ENCODE measurements at regions not wholly inside any gene's neighbourhood (a gene's known extent, or its start where the extent isn't known, plus 50 kb on each side); places are given as distances from the start of the nearest gene placed in this dataset.

- Histone ChIP-seq H3K27me3 (ENCODE audit: control insufficient read depth, extremely low read depth, insufficient read depth, low read length) (no peaks in the 10 kb centered on the region), H3K9me1 (ENCODE audit: control insufficient read depth, extremely low read depth, insufficient read depth, low read length) (no peaks in the 10 kb centered on the region), H3K9me3 (ENCODE audit: control insufficient read depth, low read depth, low read length) (no peaks in the 10 kb centered on the region), H3K4me2 (ENCODE audit: control insufficient read depth, extremely low read depth, insufficient read depth, low read depth, low read length) (no peak overlapping the region), H3K9ac (ENCODE audit: control insufficient read depth, extremely low read depth, insufficient read depth, low read length) (no peak overlapping the region), H4K20me1 (ENCODE audit: control insufficient read depth, extremely low read depth, insufficient read depth, low read length) (no peaks in the 10 kb centered on the region), H3K27ac (ENCODE audit: control insufficient read depth, insufficient read depth, low read length) (no peak overlapping the region), H3K4me3 (ENCODE audit: control insufficient read depth in 2 of 3, extremely low read depth in 1 of 3, insufficient read depth in 2 of 3, low read depth in 1 of 3, low read length in 3 of 3) (no peak overlapping the region), H3K4me1 (ENCODE audit: control insufficient read depth, extremely low read depth, insufficient read depth, low read length) (no peaks in the 10 kb centered on the region), H3K79me2 (ENCODE audit: control insufficient read depth, insufficient read depth, low read length) (no peaks in the 10 kb centered on the region), H2AFZ (ENCODE audit: control insufficient read depth, low read length) (no peak overlapping the region), H3K36me3 (ENCODE audit: control insufficient read depth in 2 of 2, extremely low read depth in 1 of 2, insufficient read depth in 2 of 2, low read length in 2 of 2) (no peaks in the 10 kb centered on the region)
- DNase-seq (ENCODE audit: low read depth, low spot score) (no peak), FAIRE-seq (no peak)
- TF ChIP-seq CTCF (optimal IDR thresholded peaks at IDR 0.05 in 1 of 3, IDR thresholded peaks at IDR 0.05 in 1 of 3, conservative IDR thresholded peaks at IDR 0.05 in 1 of 3; ENCODE audit: extremely low read depth in 1 of 3, insufficient read depth in 2 of 3, low read length in 3 of 3) (no peak), EZH2 (IDR thresholded peaks at IDR 0.05; ENCODE audit: low read length) (no peak)
- dilution Hi-C loops (cut with MboI; ENCODE audit: extremely low pct_ligation_motif_present, low sequenced_read_pairs): no loop called here
These were observed 157.5 kb upstream of the MAP1B start for GRCh38 chr5:71949772-71950171.

- Histone ChIP-seq H4K20me1 (ENCODE audit: control insufficient read depth, extremely low read depth, insufficient read depth, low read length) (no peaks in the 10 kb centered on the region), H2AFZ (ENCODE audit: control insufficient read depth, low read length) (no peak overlapping the region), H3K4me1 (ENCODE audit: control insufficient read depth, extremely low read depth, insufficient read depth, low read length) (peaks cover 16% of the 10 kb centered on the region), H3K36me3 (ENCODE audit: control insufficient read depth in 2 of 2, extremely low read depth in 1 of 2, insufficient read depth in 2 of 2, low read length in 2 of 2) (no peaks in the 10 kb centered on the region), H3K4me3 (ENCODE audit: control insufficient read depth in 2 of 3, extremely low read depth in 1 of 3, insufficient read depth in 2 of 3, low read depth in 1 of 3, low read length in 3 of 3) (no peak overlapping the region), H3K9me1 (ENCODE audit: control insufficient read depth, extremely low read depth, insufficient read depth, low read length) (no peaks in the 10 kb centered on the region), H3K4me2 (ENCODE audit: control insufficient read depth, extremely low read depth, insufficient read depth, low read depth, low read length) (no peak overlapping the region), H3K79me2 (ENCODE audit: control insufficient read depth, insufficient read depth, low read length) (no peaks in the 10 kb centered on the region), H3K27me3 (ENCODE audit: control insufficient read depth, extremely low read depth, insufficient read depth, low read length) (no peaks in the 10 kb centered on the region), H3K27ac (ENCODE audit: control insufficient read depth, insufficient read depth, low read length) (no peak overlapping the region), H3K9ac (ENCODE audit: control insufficient read depth, extremely low read depth, insufficient read depth, low read length) (no peak overlapping the region), H3K9me3 (ENCODE audit: control insufficient read depth, low read depth, low read length) (no peaks in the 10 kb centered on the region)
- dilution Hi-C loops (cut with MboI; ENCODE audit: extremely low pct_ligation_motif_present, low sequenced_read_pairs): no loop called here
- FAIRE-seq (no peak), DNase-seq (ENCODE audit: low read depth, low spot score) (no peak)
- TF ChIP-seq CTCF (optimal IDR thresholded peaks at IDR 0.05 in 1 of 3, IDR thresholded peaks at IDR 0.05 in 1 of 3, conservative IDR thresholded peaks at IDR 0.05 in 1 of 3; ENCODE audit: extremely low read depth in 1 of 3, insufficient read depth in 2 of 3, low read length in 3 of 3) (no peak), EZH2 (IDR thresholded peaks at IDR 0.05; ENCODE audit: low read length) (no peak)
These were observed 153.4 kb upstream of the MAP1B start for GRCh38 chr5:71953866-71954265.
